VCaP (cell line): ENCODE measurements at regions not wholly inside any gene's neighbourhood (a gene's known extent, or its start where the extent isn't known, plus 50 kb on each side); places are given as distances from the start of the nearest gene placed in this dataset.

Experiments
- H3K27ac ChIP-seq: fragments of 450-650 bp; 2 replicates; pipeline ENCODE4 v1.5.1; 2017
- TF ChIP-seq, protein P1 (sequence below): fragments of 450-650 bp; conservative IDR thresholded peaks from 2 replicates; pipeline ENCODE4 v1.5.1; 2017; ENCODE audit warnings: mild to moderate bottlenecking, moderate library complexity

DNA sequence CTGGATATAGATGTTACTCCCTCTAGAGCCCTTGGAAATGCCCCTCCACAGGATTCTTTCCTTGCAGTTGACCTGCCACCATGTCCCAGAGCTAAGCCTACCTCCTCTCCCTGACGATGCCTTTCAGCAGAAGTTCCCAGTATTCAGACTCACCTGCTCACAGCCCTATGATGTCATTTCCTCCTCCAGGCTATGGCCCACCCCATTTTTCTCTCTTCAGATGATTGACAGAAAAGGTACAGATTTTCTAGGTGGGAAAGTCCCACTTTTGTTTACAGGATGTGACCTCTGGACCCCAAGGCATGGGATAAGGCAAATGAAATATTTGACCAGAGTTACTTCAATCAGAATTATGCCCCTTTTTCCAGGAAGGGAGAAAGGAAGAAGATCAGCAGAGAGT, 280.2 kb upstream of the PHYHIPL start:
- TF ChIP-seq, protein P1, sequence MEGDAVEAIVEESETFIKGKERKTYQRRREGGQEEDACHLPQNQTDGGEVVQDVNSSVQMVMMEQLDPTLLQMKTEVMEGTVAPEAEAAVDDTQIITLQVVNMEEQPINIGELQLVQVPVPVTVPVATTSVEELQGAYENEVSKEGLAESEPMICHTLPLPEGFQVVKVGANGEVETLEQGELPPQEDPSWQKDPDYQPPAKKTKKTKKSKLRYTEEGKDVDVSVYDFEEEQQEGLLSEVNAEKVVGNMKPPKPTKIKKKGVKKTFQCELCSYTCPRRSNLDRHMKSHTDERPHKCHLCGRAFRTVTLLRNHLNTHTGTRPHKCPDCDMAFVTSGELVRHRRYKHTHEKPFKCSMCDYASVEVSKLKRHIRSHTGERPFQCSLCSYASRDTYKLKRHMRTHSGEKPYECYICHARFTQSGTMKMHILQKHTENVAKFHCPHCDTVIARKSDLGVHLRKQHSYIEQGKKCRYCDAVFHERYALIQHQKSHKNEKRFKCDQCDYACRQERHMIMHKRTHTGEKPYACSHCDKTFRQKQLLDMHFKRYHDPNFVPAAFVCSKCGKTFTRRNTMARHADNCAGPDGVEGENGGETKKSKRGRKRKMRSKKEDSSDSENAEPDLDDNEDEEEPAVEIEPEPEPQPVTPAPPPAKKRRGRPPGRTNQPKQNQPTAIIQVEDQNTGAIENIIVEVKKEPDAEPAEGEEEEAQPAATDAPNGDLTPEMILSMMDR = no peak
- H3K27ac ChIP-seq = peak overlapping the region; percentile 52; the same call in 1 of the 2 replicates

GRCh38 chr10:58897236-58897635, 279.2 kb upstream of the PHYHIPL start:
- TF ChIP-seq, protein P1 = no peak
- H3K27ac ChIP-seq = peak overlapping the region; percentile 52; the same call in 1 of the 2 replicates

DNA sequence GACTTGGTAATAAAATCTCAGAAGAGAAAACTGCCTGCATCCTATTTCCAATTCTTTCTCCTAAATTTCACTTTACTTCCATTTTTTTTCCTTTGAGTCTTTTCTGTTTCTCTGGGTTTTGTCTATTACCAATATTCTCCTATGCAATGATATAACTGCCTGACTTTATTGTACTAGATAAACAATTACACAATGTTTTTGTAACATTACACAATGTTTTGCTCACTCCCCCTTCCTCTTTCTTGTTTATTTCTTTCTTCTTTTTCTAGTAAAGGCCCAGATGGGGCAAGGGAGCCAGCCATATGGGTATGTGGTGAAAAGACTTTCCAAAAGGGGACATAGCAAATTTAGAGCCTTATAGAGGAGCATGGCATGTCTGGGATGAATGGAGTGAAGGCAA, 278.7 kb upstream of the PHYHIPL start:
- peak overlapping the region; percentile 52; the same call in 1 of the 2 replicates for H3K27ac ChIP-seq
- TF ChIP-seq, protein P1 = no peak

- TF ChIP-seq, protein P1 = no peak
- H3K27ac ChIP-seq = no peak overlapping the region
These were observed 277.4 kb upstream of the PHYHIPL start for GRCh38 chr10:58898854-58899573.

DNA sequence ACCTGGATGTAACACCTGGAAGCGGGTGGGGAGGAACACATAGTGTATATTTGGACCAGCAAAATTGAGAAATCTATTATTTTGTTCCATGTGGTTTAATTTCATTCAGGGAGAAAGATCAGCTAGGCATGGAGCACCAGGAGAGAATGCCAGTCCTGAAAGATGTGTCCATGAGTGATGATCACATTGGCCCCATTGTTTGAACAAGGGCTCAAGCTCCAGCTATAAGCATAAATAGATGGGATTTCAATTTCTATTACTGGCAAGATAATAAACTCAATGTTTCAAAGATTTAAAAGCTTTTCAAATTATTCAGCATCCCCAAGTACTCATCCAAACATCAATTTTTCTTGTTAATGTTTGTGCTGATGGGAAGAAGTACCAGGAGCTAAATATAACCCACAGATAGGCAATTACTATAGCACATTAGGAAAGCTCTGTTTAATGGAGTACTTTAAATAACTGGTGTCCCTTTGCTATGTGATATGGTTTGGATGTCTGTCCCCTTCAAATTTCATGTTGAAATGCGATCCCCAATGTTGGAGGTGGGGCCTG, 275.3 kb upstream of the PHYHIPL start:
- TF ChIP-seq, protein P1 = no peak
- no peak overlapping the region for H3K27ac ChIP-seq

DNA sequence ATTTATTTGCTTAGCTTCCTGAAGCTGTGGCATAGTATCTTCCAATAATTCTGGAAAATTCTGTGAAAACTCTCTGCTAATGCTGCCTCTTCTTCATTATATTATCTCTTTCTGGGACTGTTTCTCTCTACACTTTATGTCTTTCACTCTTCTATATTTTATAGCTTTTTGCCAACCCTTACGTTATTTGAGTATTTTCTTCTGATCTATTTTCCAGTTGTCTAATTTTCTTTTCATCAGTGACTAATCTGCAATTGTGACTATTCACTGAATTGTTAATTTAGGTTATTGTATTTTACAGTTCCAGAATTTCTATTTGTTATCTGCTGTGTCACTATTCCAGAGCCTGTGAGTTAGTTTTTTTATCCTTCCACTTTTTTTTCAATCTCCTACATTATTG, 273.4 kb upstream of the PHYHIPL start:
- no peak overlapping the region for H3K27ac ChIP-seq

DNA sequence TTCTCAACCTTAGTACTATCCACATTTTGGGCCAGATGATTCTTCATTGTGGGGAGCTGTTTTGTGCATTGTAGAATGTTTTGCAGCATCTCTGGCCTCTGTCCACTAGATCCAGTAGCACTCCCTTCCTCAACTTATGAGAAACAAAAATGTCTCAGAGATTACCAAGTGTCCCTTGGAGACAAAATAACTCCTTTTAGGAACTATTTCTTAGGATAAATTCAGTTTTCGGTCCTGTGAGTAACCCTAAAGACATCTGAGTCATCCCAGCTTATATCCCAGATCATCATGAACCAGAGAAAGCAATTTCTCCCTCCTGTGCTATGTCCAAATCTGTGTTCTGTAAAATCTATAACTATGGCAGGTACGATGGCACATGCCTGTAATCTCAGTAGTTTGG, 266.6 kb upstream of the PHYHIPL start:
- no peak overlapping the region for H3K27ac ChIP-seq
- TF ChIP-seq, protein P1 = no peak

More for the DNA sequence above, 273.4 kb upstream of the PHYHIPL start:
- TF ChIP-seq, protein P1 = no peak
